IMR-90 (cell line): ENCODE measurements at regions not wholly inside any gene's neighbourhood (a gene's known extent, or its start where the extent isn't known, plus 50 kb on each side); places are given as distances from the start of the nearest gene placed in this dataset.

Source experiments
- ATAC-seq: fragments of 200-7000 bp; cut with Tn5 transposase; 2 replicates; pipeline ENCODE4 v1.9.1; 2020; ENCODE audit warnings: low read depth, mild to moderate bottlenecking, moderate library complexity
- BruUV-seq: library from RNA; stranded (reverse); fragments of 400-500 nt; replicated peaks from 2 replicates; lab custom pipeline; 2021; lab: Mats Ljungman, UMichigan
- CTCF ChIA-PET: fragments of 300-600 bp; formaldehyde crosslinking; extraction: SDS; loops from one replicate; lab custom pipeline; 2021; ENCODE audit warnings: antibody characterized with exemption; lab: Yijun Ruan, JAX
- POLR2A ChIA-PET: fragments of 300-600 bp; sonication (Branson Sonifier 250); formaldehyde crosslinking; loops from one replicate; lab custom pipeline; 2022; ENCODE audit warnings: antibody characterized with exemption; ENCODE audit not compliant: unreplicated experiment; lab: Charles Lee
- DNase-seq: peaks from one replicate; pipeline ENCODE4 v3.0.0; 2013
- H2AFZ ChIP-seq: replicated peaks from 2 replicates; pipeline ENCODE3; 2013; ENCODE audit warnings: low read length, mild to moderate bottlenecking; ENCODE audit not compliant: poor library complexity
- H2AK5ac ChIP-seq: 2 replicates; pipeline ENCODE4 v1.6.1; 2013; ENCODE audit warnings: low read depth, low read length, inconsistent platforms
- H2AK9ac ChIP-seq: replicated peaks from 2 replicates; pipeline ENCODE3; 2013; ENCODE audit warnings: mild to moderate bottlenecking, low read depth, low read length, moderate library complexity; ENCODE audit not compliant: poor library complexity
- H2BK120ac ChIP-seq: 2 replicates; pipeline ENCODE4 v1.6.1; 2013; ENCODE audit warnings: low read depth, low read length, inconsistent platforms
- H2BK15ac ChIP-seq: 3 replicates; pipeline ENCODE4 v1.6.1; 2013; ENCODE audit warnings: low read depth, low read length, inconsistent platforms
- H2BK20ac ChIP-seq: 2 replicates; pipeline ENCODE4 v1.6.1; 2013; ENCODE audit warnings: low read depth, mild to moderate bottlenecking, inconsistent platforms, low read length, moderate library complexity
- H2BK5ac ChIP-seq: 2 replicates; pipeline ENCODE4 v1.6.1; 2013; ENCODE audit warnings: mild to moderate bottlenecking, low read depth, low read length, inconsistent platforms; ENCODE audit not compliant: poor library complexity, severe bottlenecking
- H3K14ac ChIP-seq: replicated peaks from 2 replicates; pipeline ENCODE4 v1.6.1; 2013; ENCODE audit warnings: low read depth, low read length, inconsistent platforms
- H3K18ac ChIP-seq: 2 replicates; pipeline ENCODE4 v1.6.1; 2013; ENCODE audit warnings: low read depth, low read length, control low read depth
- H3K23ac ChIP-seq: 2 replicates; pipeline ENCODE4 v1.6.1; 2013; ENCODE audit warnings: low read depth, low read length, inconsistent platforms
- H3K27ac ChIP-seq: 2 replicates; pipeline ENCODE4 v1.5.1; 2013; ENCODE audit warnings: mild to moderate bottlenecking, control low read depth, low read length; ENCODE audit not compliant: insufficient read depth
- H3K27me3 ChIP-seq: 2 replicates; pipeline ENCODE4 v1.6.1; 2013; ENCODE audit warnings: low read length; ENCODE audit not compliant: control insufficient read depth, insufficient read depth
- H3K36me3 ChIP-seq: 2 replicates; pipeline ENCODE4 v1.6.1; 2013; ENCODE audit warnings: low read length, mixed read lengths; ENCODE audit not compliant: control insufficient read depth, insufficient read depth
- H3K4ac ChIP-seq: 2 replicates; pipeline ENCODE4 v1.6.1; 2013; ENCODE audit warnings: low read depth, low read length, inconsistent platforms
- H3K4me1 ChIP-seq: 2 replicates; pipeline ENCODE4 v1.6.1; 2013; ENCODE audit warnings: low read length, mixed read lengths; ENCODE audit not compliant: control insufficient read depth, insufficient read depth
- H3K4me2 ChIP-seq: 2 replicates; pipeline ENCODE4 v1.6.1; 2013; ENCODE audit warnings: low read depth, mild to moderate bottlenecking, control low read depth, low read length, moderate library complexity
- H3K4me3 ChIP-seq: 2 replicates; pipeline ENCODE4 v1.5.1; 2013; ENCODE audit warnings: low read depth, mild to moderate bottlenecking, control low read depth, low read length, moderate library complexity; ENCODE audit not compliant: insufficient read depth
- H3K56ac ChIP-seq: 2 replicates; pipeline ENCODE4 v1.6.1; 2013; ENCODE audit warnings: low read length, inconsistent platforms; ENCODE audit not compliant: insufficient read depth; ENCODE audit errors: extremely low read depth
- H3K79me1 ChIP-seq, 2 experiments: 2 replicates each; pipeline ENCODE4 v1.6.1; 2013; ENCODE audit warnings: low read length in 2 of 2, inconsistent platforms in 1 of 2, low read depth in 1 of 2
- H3K9ac ChIP-seq: 2 replicates; pipeline ENCODE4 v1.6.1; 2013; ENCODE audit warnings: low read depth, low read length, control low read depth
- H3K9me1 ChIP-seq: 2 replicates; pipeline ENCODE4 v1.6.1; 2013; ENCODE audit warnings: low read length, inconsistent platforms; ENCODE audit not compliant: insufficient read depth
- H3K9me3 ChIP-seq: 2 replicates; pipeline ENCODE4 v1.6.1; 2013; ENCODE audit warnings: low read length; ENCODE audit not compliant: control insufficient read depth, insufficient read depth
- H4K20me1 ChIP-seq: 2 replicates; pipeline ENCODE4 v1.6.1; 2013; ENCODE audit warnings: low read length, inconsistent platforms; ENCODE audit not compliant: insufficient read depth
- H4K5ac ChIP-seq: 2 replicates; pipeline ENCODE4 v1.6.1; 2013; ENCODE audit warnings: mild to moderate bottlenecking, low read depth, low read length, control low read depth
- H4K8ac ChIP-seq, 2 experiments: 2 replicates each; pipeline ENCODE4 v1.6.1; 2013; ENCODE audit warnings: low read depth in 2 of 2, low read length in 2 of 2, control low read depth in 1 of 2, inconsistent platforms in 1 of 2
- H4K91ac ChIP-seq: 2 replicates; pipeline ENCODE4 v1.6.1; 2013; ENCODE audit warnings: low read depth, low read length, inconsistent platforms; ENCODE audit not compliant: insufficient read depth
- CHD1 ChIP-seq: IDR thresholded peaks from 2 replicates; pipeline ENCODE4 v1.6.1; 2012; ENCODE audit warnings: low read depth, low read length, improper control_type of control experiment
- FOS ChIP-seq: fragments of 150-350 bp; IDR thresholded peaks from 2 replicates; pipeline ENCODE4 v1.6.1; 2016; ENCODE audit warnings: low read depth, low read length
- MAFK ChIP-seq: IDR thresholded peaks from 2 replicates; pipeline ENCODE4 v1.6.1; 2012; ENCODE audit warnings: low read depth, low read length, improper control_type of control experiment
- MAZ ChIP-seq: IDR thresholded peaks from 2 replicates; pipeline ENCODE4 v1.6.1; 2012; ENCODE audit warnings: low read depth, mild to moderate bottlenecking, low read length, improper control_type of control experiment, moderate library complexity, borderline replicate concordance
- MXI1 ChIP-seq: IDR thresholded peaks from 2 replicates; pipeline ENCODE4 v1.6.1; 2012; ENCODE audit warnings: low read depth, mild to moderate bottlenecking, low read length, moderate library complexity, borderline replicate concordance
- NFE2L2 ChIP-seq: fragments of 150-350 bp; IDR thresholded peaks from 2 replicates; pipeline ENCODE4 v1.6.1; 2016; ENCODE audit warnings: low read depth, mild to moderate bottlenecking, low read length
- POLR2A ChIP-seq: IDR thresholded peaks from 2 replicates; pipeline ENCODE4 v1.6.1; 2012; ENCODE audit warnings: mild to moderate bottlenecking, low read depth, low read length
- RAD21 ChIP-seq: IDR thresholded peaks from 2 replicates; pipeline ENCODE4 v1.6.1; 2012; ENCODE audit warnings: low read length, improper control_type of control experiment
- RCOR1 ChIP-seq: IDR thresholded peaks from 2 replicates; pipeline ENCODE4 v1.6.1; 2012; ENCODE audit warnings: mild to moderate bottlenecking, low read length, improper control_type of control experiment; ENCODE audit not compliant: insufficient replicate concordance
- SMC3 ChIP-seq: fragments of 150-350 bp; IDR thresholded peaks from 2 replicates; pipeline ENCODE4 v1.6.1; 2016; ENCODE audit warnings: low read depth, mild to moderate bottlenecking, antibody characterized with exemption, low read length, moderate library complexity
- WGBS, 2 experiments: methylation state at CpG; one replicate each; pipeline versions ENCODE4 v1.1.5 to v1.1.7; 2013; ENCODE audit warnings: missing lambda C conversion rate in 2 of 2; ENCODE audit not compliant: insufficient read length in 1 of 2; ENCODE audit errors: extremely low coverage in 2 of 2; 5-methylcytosine and 5-hydroxymethylcytosine counted together
- dilution Hi-C: fragments of 300-500 bp; cut with HindIII; formaldehyde crosslinking; loops from one replicate; pipeline ENCODE4 v1.14.3; 2018; ENCODE audit warnings: low sequenced_read_pairs; ENCODE audit not compliant: unreplicated experiment
- in situ Hi-C: fragments of 300-500 bp; cut with MboI; formaldehyde crosslinking; loops from 3 replicates; pipeline ENCODE4 v1.14.3; 2019; ENCODE audit warnings: low sequenced_read_pairs, inconsistent platforms, mixed read lengths
- intact Hi-C: fragments of 100-400 bp; cut with micrococcal nuclease; formaldehyde crosslinking; loops from 2 replicates; pipeline ENCODE4 v1.10.0; 2022
- TF ChIP-seq, protein P1 (sequence below): fragments of 150-350 bp; IDR thresholded peaks from 2 replicates; pipeline ENCODE4 v1.6.1; 2016; ENCODE audit warnings: low read depth, mild to moderate bottlenecking, low read length, moderate library complexity, borderline replicate concordance
- TF ChIP-seq, protein P2 (sequence below): fragments of 150-350 bp; IDR thresholded peaks from 2 replicates; pipeline ENCODE4 v1.6.1; 2017; ENCODE audit warnings: mild to moderate bottlenecking, antibody characterized with exemption, low read length, low read depth

GRCh38 chr16:79982361-79982760 is 381.8 kb upstream of the MAF start:
- H2BK5ac ChIP-seq: no peak overlapping the region
- in situ Hi-C loops (no loop called here), dilution Hi-C loops (no loop called here), intact Hi-C loops (no loop called here)
- no peak for TF ChIP-seq POLR2A
- no peak for TF ChIP-seq RCOR1
- TF ChIP-seq MXI1: no peak
- TF ChIP-seq NFE2L2: no peak
- TF ChIP-seq CHD1: no peak
- TF ChIP-seq FOS: no peak
- no peak for TF ChIP-seq MAZ
- TF ChIP-seq, protein P1, sequence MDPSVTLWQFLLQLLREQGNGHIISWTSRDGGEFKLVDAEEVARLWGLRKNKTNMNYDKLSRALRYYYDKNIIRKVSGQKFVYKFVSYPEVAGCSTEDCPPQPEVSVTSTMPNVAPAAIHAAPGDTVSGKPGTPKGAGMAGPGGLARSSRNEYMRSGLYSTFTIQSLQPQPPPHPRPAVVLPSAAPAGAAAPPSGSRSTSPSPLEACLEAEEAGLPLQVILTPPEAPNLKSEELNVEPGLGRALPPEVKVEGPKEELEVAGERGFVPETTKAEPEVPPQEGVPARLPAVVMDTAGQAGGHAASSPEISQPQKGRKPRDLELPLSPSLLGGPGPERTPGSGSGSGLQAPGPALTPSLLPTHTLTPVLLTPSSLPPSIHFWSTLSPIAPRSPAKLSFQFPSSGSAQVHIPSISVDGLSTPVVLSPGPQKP: no peak
- TF ChIP-seq, protein P2, sequence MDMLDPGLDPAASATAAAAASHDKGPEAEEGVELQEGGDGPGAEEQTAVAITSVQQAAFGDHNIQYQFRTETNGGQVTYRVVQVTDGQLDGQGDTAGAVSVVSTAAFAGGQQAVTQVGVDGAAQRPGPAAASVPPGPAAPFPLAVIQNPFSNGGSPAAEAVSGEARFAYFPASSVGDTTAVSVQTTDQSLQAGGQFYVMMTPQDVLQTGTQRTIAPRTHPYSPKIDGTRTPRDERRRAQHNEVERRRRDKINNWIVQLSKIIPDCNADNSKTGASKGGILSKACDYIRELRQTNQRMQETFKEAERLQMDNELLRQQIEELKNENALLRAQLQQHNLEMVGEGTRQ: no peak
- TF ChIP-seq RAD21: no peak
- TF ChIP-seq MAFK: no peak
- no peak for TF ChIP-seq SMC3
- H3K36me3 ChIP-seq: no peaks in the 10 kb centered on the region
- no peak overlapping the region for H2BK120ac ChIP-seq
- H3K4me2 ChIP-seq: no peak overlapping the region
- WGBS, 2 experiments: no CpG with 5 or more reads among the region's 4 CpGs
- ChIA-PET POLR2A (no interaction called here), CTCF (no interaction called here)
- H4K8ac ChIP-seq: no peak overlapping the region
- H4K5ac ChIP-seq: no peak overlapping the region
- H2BK20ac ChIP-seq: no peak overlapping the region
- H2AK5ac ChIP-seq: no peak overlapping the region
- H3K18ac ChIP-seq: no peak overlapping the region
- H3K9me1 ChIP-seq: no peaks in the 10 kb centered on the region
- no peak overlapping the region for H3K4me3 ChIP-seq
- H3K14ac ChIP-seq: no peak overlapping the region
- no peaks in the 10 kb centered on the region for H4K20me1 ChIP-seq
- no peak overlapping the region for H3K4ac ChIP-seq
- peaks cover 2% of the 10 kb centered on the region for H3K9me3 ChIP-seq
- DNase-seq: no peak
- no peak overlapping the region for H3K9ac ChIP-seq
- H2AFZ ChIP-seq: no peak overlapping the region
- H3K27ac ChIP-seq: no peak overlapping the region
- no peak overlapping the region for H4K91ac ChIP-seq
- H2BK15ac ChIP-seq: no peak overlapping the region
- no peak for ATAC-seq
- no peak overlapping the region for H3K23ac ChIP-seq
- BruUV-seq: no TSS peak
- H3K4me1 ChIP-seq: no peaks in the 10 kb centered on the region
- H3K27me3 ChIP-seq: no peaks in the 10 kb centered on the region
- H3K79me1 ChIP-seq: no peaks in the 10 kb centered on the region
- H2AK9ac ChIP-seq: no peak overlapping the region
- H3K56ac ChIP-seq: no peak overlapping the region
